ENCODE measurements at regions not wholly inside any gene's neighbourhood (a gene's known extent, or its start where the extent isn't known, plus 50 kb on each side); places are given as distances from the start of the nearest gene placed in this dataset.

- no peak for DNase-seq
Measured at GRCh38 chr2:509888-510287, 167.3 kb downstream of the TMEM18 start.

GRCh38 chr2:508121-508520 is 169.1 kb downstream of the TMEM18 start:
- no peak for DNase-seq

GRCh38 chr2:506866-507265 is 170.3 kb downstream of the TMEM18 start:
- no peak for DNase-seq

GRCh38 chr2:506451-506850 is 170.8 kb downstream of the TMEM18 start:
- DNase-seq: no peak

GRCh38 chr2:505941-506340 is 171.3 kb downstream of the TMEM18 start:
- DNase-seq: no peak

- DNase-seq: no peak
Measured at GRCh38 chr2:503288-503999, 173.8 kb downstream of the TMEM18 start.

GRCh38 chr2:502831-503230 is 174.4 kb downstream of the TMEM18 start:
- DNase-seq: no peak

- no peak for DNase-seq
Measured at GRCh38 chr2:501667-502066, 175.5 kb downstream of the TMEM18 start.

- no peak for DNase-seq
Measured at GRCh38 chr2:501130-501529, 176.1 kb downstream of the TMEM18 start.

- no peak for DNase-seq
Measured at GRCh38 chr2:499726-500125, 177.5 kb downstream of the TMEM18 start.

- DNase-seq: no peak
Measured at GRCh38 chr2:498493-499178, 178.6 kb downstream of the TMEM18 start.

GRCh38 chr2:497770-498492 is 179.3 kb downstream of the TMEM18 start:
- DNase-seq: no peak

- no peak for DNase-seq
Measured at GRCh38 chr2:496729-497128, 180.5 kb downstream of the TMEM18 start.

- DNase-seq: no peak
Measured at GRCh38 chr2:495745-496275, 181.4 kb downstream of the TMEM18 start.

- DNase-seq: no peak
Measured at GRCh38 chr2:494853-495252, 182.4 kb downstream of the TMEM18 start.

GRCh38 chr2:493228-493627 is 184.0 kb downstream of the TMEM18 start:
- DNase-seq: no peak

GRCh38 chr2:492178-492577 is 185.0 kb downstream of the TMEM18 start:
- no peak for DNase-seq

GRCh38 chr2:489838-490237 is 187.4 kb downstream of the TMEM18 start:
- no peak for DNase-seq

- DNase-seq: no peak
Measured at GRCh38 chr2:489084-489483, 188.1 kb downstream of the TMEM18 start.

- DNase-seq: no peak
Measured at GRCh38 chr2:487186-488079, 189.8 kb downstream of the TMEM18 start.

GRCh38 chr2:486371-486770 is 190.8 kb downstream of the TMEM18 start:
- no peak for DNase-seq

- DNase-seq: no peak
Measured at GRCh38 chr2:481388-481787, 193.5 kb upstream of the ALKAL2 start.
